Esophagus (tissue), 2 donors: ENCODE measurements at regions not wholly inside any gene's neighbourhood (a gene's known extent, or its start where the extent isn't known, plus 50 kb on each side); places are given as distances from the start of the nearest gene placed in this dataset.
"Not testable (repeated sequence)": the region's sequence is repeated elsewhere in the genome, so short reads cannot be mapped to it uniquely, and the experiment has no call there.

Experiments used
- H3K27ac ChIP-seq, 2 donors: one replicate each; pipeline ENCODE4 v1.5.1; 2013; ENCODE audit warnings: low read depth in 2 of 2, mild to moderate bottlenecking in 2 of 2, inconsistent platforms in 1 of 2, low read length in 1 of 2, moderate library complexity in 1 of 2
- H3K27me3 ChIP-seq, 2 donors: one replicate each; pipeline ENCODE4 v1.6.1; 2013; ENCODE audit warnings: low read length in 2 of 2, control low read depth in 1 of 2, mild to moderate bottlenecking in 1 of 2; ENCODE audit not compliant: insufficient read depth in 2 of 2, control insufficient read depth in 1 of 2
- H3K36me3 ChIP-seq, 2 donors: one replicate each; pipeline ENCODE4 v1.6.1; 2013; ENCODE audit warnings: low read length in 1 of 2; ENCODE audit not compliant: control insufficient read depth in 2 of 2, insufficient read depth in 2 of 2
- H3K4me1 ChIP-seq, 2 donors: one replicate each; pipeline ENCODE4 v1.6.1; 2013; ENCODE audit warnings: low read length in 1 of 2; ENCODE audit not compliant: control insufficient read depth in 2 of 2, insufficient read depth in 2 of 2
- H3K4me3 ChIP-seq, 2 donors: one replicate each; pipeline ENCODE4 v1.5.1; 2013; ENCODE audit warnings: low read length in 2 of 2, mild to moderate bottlenecking in 2 of 2, low read depth in 1 of 2, moderate library complexity in 1 of 2
- H3K9me3 ChIP-seq, 2 donors: one replicate each; pipeline ENCODE4 v1.6.1; 2013; ENCODE audit warnings: mild to moderate bottlenecking in 2 of 2, low read depth in 1 of 2, low read length in 1 of 2, moderate library complexity in 1 of 2; ENCODE audit not compliant: control insufficient read depth in 2 of 2, insufficient read depth in 1 of 2
- WGBS, 2 donors: extraction: QIAGEN DNeasy Blood & Tissue Kit; methylation state at CpG; one replicate each; pipeline ENCODE4 v1.1.7; 2013; 5-methylcytosine and 5-hydroxymethylcytosine counted together
- donor health status: healthy with polysubstance abuse.
- donor health status: Bipolar disorder and iron deficiency.

- Histone ChIP-seq H3K4me3 (no peak overlapping the region), H3K36me3 (no peaks in the 10 kb centered on the region), H3K27ac (no peak overlapping the region), H3K9me3 (no peaks in the 10 kb centered on the region), H3K27me3 (no peaks in the 10 kb centered on the region), H3K4me1 (no peaks in the 10 kb centered on the region)
- WGBS, 2 donors: 71 to 79% methylated on average over 3 of the region's 3 CpGs
Measured at GRCh38 chr9:74407166-74407565, 90.0 kb upstream of the RORB start.

- Histone ChIP-seq H3K4me3 (no peak overlapping the region), H3K36me3 (no peaks in the 10 kb centered on the region), H3K4me1 (no peaks in the 10 kb centered on the region), H3K27ac (no peak overlapping the region), H3K27me3 (no peaks in the 10 kb centered on the region), H3K9me3 (no peaks in the 10 kb centered on the region)
- 42 to 44% methylated on average over 3 of the region's 3 CpGs for WGBS, 2 donors
Measured at GRCh38 chr9:74412236-74412979, 84.7 kb upstream of the RORB start.

- Histone ChIP-seq H3K27me3 (no peaks in the 10 kb centered on the region), H3K9me3 (no peaks in the 10 kb centered on the region), H3K4me3 (no peak overlapping the region), H3K36me3 (no peaks in the 10 kb centered on the region), H3K4me1 (no peaks in the 10 kb centered on the region), H3K27ac (no peak overlapping the region)
- 37 to 50% methylated on average over 1 of the region's 1 CpG for WGBS, 2 donors
Measured at GRCh38 chr9:74413876-74414275, 83.3 kb upstream of the RORB start.

- WGBS, 2 donors: 43 to 46% methylated on average over 1 of the region's 1 CpG
- Histone ChIP-seq H3K36me3 (no peaks in the 10 kb centered on the region), H3K9me3 (no peaks in the 10 kb centered on the region), H3K27ac (no peak overlapping the region), H3K27me3 (no peaks in the 10 kb centered on the region), H3K4me1 (no peaks in the 10 kb centered on the region), H3K4me3 (no peak overlapping the region)
Measured at GRCh38 chr9:74414325-74414724, 82.8 kb upstream of the RORB start.

GRCh38 chr9:74415995-74416394 is 81.1 kb upstream of the RORB start:
- H3K27ac ChIP-seq: no peak overlapping the region
- H3K4me1 ChIP-seq: no peaks in the 10 kb centered on the region
- no peaks in the 10 kb centered on the region for H3K27me3 ChIP-seq
- H3K9me3 ChIP-seq: no peaks in the 10 kb centered on the region
- no peaks in the 10 kb centered on the region for H3K36me3 ChIP-seq
- no peak overlapping the region for H3K4me3 ChIP-seq

- H3K27ac ChIP-seq, H3K27me3 ChIP-seq, H3K9me3 ChIP-seq, H3K4me1 ChIP-seq, H3K4me3 ChIP-seq, H3K36me3 ChIP-seq: not testable (repeated sequence)
- WGBS, 2 donors: 78 to 80% methylated on average over 16 of the region's 16 CpGs
Measured at GRCh38 chr9:74424488-74424887, 72.6 kb upstream of the RORB start.

- Histone ChIP-seq H3K27ac (no peak overlapping the region), H3K4me1 (no peaks in the 10 kb centered on the region), H3K27me3 (no peaks in the 10 kb centered on the region), H3K36me3 (no peaks in the 10 kb centered on the region), H3K9me3 (no peaks in the 10 kb centered on the region), H3K4me3 (no peak overlapping the region)
- WGBS, 2 donors: 97 to 98% methylated on average over 1 of the region's 1 CpG
Measured at GRCh38 chr9:74431467-74431866, 65.7 kb upstream of the RORB start.

- Histone ChIP-seq H3K27me3 (no peaks in the 10 kb centered on the region), H3K27ac (no peak overlapping the region), H3K9me3 (no peaks in the 10 kb centered on the region), H3K4me3 (no peak overlapping the region), H3K36me3 (no peaks in the 10 kb centered on the region), H3K4me1 (no peaks in the 10 kb centered on the region)
- WGBS, 2 donors: 28 to 30% methylated on average over 2 of the region's 2 CpGs
Measured at GRCh38 chr9:74443036-74443750, 53.9 kb upstream of the RORB start.

GRCh38 chr9:74444369-74444768 is 52.8 kb upstream of the RORB start:
- WGBS, 2 donors: 90 to 91% methylated on average over 6 of the region's 6 CpGs
- Histone ChIP-seq H3K9me3 (no peaks in the 10 kb centered on the region), H3K27me3 (no peaks in the 10 kb centered on the region), H3K27ac (no peak overlapping the region), H3K36me3 (no peaks in the 10 kb centered on the region), H3K4me3 (no peak overlapping the region), H3K4me1 (no peaks in the 10 kb centered on the region)
